ENCODE measurements at regions not wholly inside any gene's neighbourhood (a gene's known extent, or its start where the extent isn't known, plus 50 kb on each side); places are given as distances from the start of the nearest gene placed in this dataset.

GRCh38 chr18:29874519-29875098 is 1167.9 kb downstream of the DSC3 start:
- TF ChIP-seq CTCF (IDR thresholded peaks at IDR 0.05) (peak; percentile 71), EZH2phosphoT487 (IDR thresholded peaks at IDR 0.05) (no peak), EZH2 (IDR thresholded peaks at IDR 0.05) (no peak)
